EL (cell line): ENCODE measurements at regions not wholly inside any gene's neighbourhood (a gene's known extent, or its start where the extent isn't known, plus 50 kb on each side); places are given as distances from the start of the nearest gene placed in this dataset.
"Not testable (repeated sequence)": the region's sequence is repeated elsewhere in the genome, so short reads cannot be mapped to it uniquely, and the experiment has no call there.

ENCODE experiments used
- DNase-seq: peaks from one replicate; pipeline ENCODE4 v3.0.0-alpha.2; 2016

DNA sequence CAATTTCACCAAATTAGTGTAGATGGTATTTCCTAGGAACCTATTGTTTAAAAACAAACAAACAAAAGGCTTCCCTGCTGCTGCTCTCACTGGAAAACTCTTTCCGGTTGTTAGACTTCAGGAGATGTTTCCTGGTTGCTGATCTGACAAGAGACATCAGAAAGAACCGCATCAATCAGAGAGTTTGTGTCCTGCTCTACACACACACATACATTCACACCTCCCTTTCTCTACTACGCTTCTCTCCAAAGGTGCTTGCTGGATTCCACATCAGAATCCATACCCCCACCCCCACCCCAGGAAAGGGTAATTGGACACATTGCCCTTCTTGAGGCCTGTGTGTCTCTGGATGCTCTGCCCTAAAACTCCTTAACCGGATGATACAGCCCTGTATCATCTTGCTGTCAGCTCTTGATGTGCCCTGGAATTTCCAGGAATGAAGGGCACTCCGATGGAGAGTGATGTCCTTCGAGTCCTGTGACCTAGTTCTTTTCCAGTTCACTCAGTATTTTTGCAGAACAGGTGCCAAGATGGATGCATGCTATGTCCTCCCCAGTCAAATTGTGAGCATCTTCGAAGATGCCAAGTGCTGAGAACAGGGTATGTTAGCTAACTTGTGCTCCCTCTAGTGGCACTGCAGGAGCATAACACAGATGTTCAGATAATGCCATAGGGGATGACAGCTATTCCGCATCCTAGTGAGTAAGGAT is 113.7 kb upstream of the SLC35F3 start:
- DNase-seq: peak; percentile 39

DNA sequence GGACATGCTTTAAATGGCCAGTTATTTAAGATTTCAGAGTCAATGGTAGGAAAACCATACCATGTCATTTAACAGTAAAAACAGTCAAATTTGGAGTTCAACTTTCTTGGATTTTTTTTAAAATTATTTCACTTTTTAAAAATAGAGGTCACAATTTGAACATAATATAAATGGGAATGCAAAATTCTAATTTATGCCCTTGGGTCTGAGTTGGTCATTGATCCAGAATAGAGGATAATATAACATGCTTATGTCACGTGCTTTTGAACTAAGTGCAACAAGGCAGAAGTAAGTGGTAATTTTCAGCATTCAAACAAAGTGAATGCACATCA is 113.1 kb upstream of the SLC35F3 start:
- DNase-seq: no peak

DNA sequence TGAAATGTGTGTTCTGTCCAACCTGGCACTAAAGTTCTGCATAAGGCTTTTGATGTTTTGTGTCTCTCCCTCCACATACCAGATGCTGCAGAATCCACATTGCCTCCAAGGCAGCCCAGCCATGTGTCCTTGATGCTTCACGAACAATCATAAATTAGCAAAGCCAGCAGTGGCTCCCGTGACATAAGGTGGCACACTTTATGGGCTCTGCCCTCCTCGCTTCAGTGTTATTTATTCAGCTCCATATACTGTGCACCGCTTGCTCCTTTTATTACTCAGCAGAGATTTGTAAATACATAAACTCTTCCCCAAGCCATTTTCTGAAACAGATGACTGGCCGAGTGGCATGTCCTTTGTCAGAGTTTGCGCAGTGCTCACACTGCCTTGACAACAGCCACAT is 112.8 kb upstream of the SLC35F3 start:
- no peak for DNase-seq

DNA sequence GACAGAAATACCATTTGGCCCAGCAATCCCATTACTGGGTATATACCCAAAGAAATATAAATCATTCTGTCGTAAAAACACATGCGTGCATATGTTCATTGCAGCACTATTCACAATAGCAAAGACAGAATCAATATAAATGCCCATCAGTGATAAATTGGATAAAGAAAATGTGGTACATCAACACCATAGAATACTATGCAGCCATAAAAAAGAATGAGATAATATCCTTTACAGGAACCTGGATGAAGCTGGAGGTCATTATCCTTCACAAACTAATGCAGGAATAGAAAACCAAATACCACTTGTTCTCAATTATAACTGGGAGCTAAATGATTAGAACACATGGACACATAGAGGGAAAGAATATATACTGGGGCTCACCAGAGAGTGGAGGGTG is 109.6 kb upstream of the SLC35F3 start:
- no peak for DNase-seq

DNA sequence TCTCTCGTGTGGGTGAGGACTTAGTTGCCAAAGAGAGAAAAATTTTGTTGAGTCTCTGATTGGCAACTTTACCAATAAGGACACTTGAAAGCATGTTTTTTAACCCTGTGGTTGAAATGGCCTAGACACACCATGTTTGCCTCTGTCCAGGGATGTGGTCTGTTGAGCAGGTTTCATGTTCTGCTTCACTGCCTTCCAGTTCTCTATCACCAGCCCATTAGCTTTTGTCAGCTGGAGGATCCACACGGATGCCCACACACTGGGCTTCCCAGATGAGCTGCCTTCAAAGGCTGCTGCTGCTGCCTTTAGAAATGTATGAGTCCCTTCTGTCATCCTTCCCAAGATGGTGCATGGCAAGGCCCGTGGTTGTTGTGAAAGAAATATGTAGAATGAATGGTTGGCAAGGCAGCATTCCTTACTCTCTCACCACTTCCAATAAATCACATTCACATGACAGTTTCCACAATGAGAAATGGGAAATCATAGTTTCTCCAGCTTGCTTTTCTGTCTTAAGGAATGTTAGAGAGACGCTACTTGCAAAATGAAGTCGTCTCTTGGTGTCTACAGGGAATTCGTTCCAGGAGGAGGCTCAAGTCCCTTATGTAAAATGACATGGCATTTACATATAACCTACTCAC is 108.2 kb upstream of the SLC35F3 start:
- no peak for DNase-seq

DNA sequence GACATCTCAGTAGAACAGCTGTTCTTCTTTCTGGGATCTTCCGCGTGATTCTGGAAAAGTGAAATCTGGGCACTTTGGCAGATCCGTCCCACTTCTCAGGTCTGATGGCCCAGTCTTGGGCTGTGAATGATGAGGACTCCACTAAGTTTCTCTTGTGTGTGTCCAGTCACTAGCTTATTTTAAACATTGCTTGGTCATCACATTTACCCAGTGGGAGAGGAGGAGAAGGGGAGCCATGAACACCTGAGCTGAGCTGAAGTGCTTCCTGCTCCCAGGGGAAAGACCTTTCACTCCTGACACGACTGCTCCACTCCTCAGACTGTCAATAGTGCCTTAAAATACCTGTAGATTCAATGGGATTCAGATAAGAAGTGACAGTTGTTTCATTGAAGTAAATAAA is 101.9 kb upstream of the SLC35F3 start:
- DNase-seq: no peak

DNA sequence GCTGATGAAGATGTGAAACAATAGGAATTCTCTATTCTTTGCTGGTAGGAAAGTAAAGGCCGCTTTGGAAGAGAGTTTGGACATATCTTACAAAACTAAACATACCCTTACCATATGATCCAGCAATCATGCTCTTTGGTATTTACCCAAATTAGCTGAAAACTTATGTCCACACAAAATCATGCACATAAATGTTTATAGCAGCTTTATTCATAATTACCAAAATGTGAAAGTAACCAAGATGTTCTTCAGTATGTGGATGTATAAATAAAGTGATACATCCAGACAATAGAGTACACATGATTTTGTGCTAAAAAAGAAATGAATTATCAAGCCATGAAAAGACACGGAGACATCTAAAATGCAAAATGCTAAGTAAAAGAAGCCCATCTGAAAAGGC is 98.7 kb upstream of the SLC35F3 start:
- no peak for DNase-seq

DNA sequence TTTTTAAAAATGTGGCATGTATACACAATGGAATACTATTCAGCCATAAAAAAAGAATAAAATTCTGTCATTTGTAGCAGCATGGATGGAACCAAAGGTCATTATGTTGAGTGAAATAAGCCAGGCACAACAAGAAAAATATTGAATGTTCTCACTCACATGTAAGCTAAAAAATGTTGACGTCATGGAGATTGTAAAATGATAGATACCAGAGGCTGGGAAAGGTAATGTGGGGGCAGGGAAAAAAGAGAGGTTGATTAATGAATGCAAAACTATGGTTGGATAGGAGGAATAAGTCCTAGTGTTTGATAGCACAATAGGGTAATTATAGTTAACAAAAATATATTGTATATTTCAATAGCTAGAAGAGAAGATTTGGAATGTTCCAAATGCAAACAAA is 89.1 kb upstream of the SLC35F3 start:
- no peak for DNase-seq

DNA sequence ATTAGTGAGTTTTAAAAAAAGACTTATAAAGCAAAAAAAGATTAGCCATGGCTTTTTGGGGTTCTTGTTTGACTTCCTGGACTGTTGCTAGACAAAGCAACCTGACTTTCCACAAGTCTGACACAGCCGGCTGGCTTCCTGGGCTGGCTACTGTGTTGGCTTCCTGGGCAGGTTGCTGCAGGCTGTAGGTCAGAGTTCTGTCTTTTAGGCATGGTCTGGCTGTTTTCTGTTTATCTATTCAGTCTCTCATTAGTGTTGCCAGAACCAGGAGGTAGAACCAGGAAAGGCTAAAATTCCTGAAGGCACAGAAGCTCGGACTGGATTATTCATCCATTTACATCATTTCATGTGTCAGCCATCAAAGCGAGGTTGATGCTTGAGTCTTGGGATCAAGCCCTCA is 88.6 kb upstream of the SLC35F3 start:
- DNase-seq: no peak

DNA sequence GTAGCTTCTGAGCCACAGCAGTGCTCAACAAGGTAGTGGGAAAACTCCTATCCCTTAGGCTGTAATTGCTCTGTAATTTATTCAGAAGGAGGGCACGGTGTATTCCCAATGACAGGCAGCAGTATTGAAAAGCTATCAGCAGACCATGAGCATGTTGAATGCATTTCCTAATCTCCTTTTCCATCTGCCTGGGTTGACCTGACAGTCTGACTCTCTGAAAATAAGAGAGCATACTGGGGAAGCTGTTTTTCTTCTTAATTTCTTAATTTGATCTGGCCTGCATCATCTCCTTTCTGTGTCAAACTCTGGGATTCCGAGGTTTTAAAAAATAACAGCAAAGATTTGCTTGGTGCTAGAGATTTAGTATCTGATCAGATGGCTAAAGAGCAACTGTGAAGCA is 88.1 kb upstream of the SLC35F3 start:
- no peak for DNase-seq

DNA sequence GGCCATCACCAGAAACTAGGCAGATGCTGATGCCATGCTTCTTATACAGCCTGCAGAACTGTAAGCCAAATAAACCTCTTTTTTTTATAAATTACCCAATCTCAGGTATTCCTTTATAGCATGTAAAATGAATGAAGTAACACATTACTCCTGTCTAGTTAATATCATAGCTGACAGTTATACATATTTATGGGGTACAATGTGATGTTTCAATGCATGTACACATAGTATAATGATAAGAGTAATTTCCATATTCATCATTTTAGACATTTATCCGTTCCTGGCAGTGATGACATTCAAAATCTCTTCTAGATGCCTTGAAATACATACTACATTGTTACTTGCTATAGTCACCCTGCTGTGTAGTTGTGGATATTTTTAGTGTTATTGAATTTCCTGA is 85.4 kb upstream of the SLC35F3 start:
- no peak for DNase-seq

DNA sequence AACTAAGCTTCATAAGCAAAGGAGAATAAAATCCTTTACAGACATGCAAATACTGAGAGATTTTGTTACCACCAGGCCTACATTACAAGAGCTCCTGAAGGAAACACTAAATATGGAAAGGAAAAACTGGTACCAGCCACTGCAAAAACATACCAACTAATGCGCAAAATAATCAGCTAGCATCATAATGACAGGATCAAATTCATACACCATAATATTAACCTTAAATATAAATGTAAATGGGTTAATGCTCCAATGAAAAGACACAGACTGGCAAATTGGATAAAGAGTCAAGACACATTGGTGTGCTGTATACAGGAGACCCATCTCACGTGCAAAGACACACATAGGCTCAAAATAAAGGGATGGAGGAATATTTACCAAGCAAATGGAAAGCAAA is 80.3 kb upstream of the SLC35F3 start:
- DNase-seq: not testable (repeated sequence)

DNA sequence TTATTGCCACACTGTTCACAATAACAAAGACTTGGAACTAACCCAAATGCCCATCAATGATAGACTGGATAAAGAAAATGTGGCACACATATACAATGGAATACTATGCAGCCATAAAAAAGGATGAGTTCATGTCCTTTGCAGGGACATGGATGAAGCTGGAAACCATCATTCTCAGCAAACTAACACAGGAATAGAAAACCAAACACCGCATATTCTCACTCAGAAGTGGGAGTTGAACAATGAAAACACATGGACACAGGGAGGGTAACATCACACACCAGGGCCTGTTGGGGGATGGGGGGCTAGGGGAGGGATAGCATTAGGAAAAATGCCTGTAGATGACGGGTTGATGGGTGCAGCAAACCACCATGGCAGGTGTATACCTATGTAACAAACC is 76.5 kb upstream of the SLC35F3 start:
- DNase-seq: not testable (repeated sequence)

DNA sequence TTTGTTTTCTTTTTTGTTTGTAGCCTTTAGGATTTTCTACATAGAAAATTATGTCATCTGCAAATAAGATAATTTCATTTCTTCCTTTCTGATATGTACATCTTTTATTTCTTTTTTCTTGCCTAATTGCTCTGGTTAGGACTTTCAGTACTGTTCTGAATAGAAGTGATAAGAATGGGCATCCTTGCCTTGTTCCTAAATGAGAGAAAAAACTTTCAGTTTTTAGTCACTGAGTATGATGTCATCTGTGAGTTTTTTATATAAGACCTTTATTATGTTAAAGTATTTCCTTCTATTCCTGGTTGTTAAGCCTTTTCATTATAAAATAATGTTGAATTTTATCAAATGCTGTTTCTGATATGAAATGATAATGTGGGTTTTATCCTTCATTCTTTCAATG is 76.0 kb upstream of the SLC35F3 start:
- DNase-seq: no peak

DNA sequence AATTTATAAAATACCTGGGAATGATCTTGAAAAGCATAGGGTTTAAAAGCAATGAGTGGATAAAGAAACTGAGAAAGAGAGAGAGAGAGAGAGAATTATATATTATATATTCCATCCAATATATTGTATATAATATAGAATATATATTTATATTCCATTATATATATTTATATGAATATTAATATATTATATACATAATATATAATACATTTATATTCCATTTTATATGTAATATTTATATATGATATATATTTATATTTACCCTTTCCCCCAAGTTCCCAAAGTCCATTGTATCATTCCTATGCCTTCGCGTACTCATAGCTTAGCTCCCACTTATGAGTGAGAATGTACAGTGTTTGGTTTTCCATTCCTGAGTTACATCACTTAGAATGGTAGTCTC is 69.9 kb upstream of the SLC35F3 start:
- no peak for DNase-seq

DNA sequence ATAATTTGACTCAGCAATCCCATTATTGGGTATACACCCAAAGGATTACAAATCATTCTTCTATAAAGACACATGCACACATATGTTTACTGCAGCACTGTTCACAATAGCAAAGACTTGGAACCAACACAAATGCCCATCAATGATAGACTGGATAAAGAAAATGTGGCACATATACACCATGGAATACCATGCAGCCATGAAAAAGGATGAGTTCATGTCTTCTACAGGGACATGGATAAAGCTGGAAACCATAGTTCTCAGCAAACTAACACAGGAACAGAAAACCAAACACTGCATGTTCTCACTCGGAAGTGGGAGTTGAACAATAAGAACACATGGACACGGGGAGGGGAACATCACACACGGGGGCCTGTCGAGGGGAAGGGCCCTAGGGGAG is 66.3 kb upstream of the SLC35F3 start:
- DNase-seq: not testable (repeated sequence)

DNA sequence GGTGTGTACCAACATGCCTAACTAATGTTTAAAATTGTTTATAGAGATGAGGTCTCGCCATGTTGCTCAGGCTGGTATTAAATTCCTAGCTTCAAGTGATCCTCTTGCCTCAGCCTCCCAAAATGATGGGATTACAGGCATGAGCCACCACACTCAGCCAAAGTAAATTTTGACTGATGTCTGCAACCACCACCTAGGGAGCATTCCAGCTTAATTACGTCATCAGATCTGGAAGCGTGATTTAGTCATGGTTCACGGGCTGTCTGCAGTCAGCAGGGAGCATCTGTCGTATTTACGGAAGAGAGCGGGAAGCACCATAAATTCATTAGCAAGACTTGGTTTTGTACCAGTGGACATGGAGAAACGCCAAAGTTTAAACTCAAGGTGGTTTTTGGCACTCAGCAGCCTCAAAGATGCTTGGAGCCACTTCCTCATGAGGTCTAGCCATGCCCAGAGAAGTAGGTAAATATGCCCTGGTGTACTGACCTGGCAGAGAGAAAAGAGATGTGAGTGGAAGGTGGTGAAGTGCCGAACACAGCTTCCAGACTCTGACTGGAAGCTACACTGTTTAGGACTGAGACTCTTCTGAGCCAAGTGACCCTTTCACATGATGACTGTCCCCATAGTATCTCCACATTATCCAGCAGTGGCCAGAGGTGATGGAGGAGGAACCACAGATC is 60.8 kb upstream of the SLC35F3 start:
- DNase-seq: peak; percentile 12

DNA sequence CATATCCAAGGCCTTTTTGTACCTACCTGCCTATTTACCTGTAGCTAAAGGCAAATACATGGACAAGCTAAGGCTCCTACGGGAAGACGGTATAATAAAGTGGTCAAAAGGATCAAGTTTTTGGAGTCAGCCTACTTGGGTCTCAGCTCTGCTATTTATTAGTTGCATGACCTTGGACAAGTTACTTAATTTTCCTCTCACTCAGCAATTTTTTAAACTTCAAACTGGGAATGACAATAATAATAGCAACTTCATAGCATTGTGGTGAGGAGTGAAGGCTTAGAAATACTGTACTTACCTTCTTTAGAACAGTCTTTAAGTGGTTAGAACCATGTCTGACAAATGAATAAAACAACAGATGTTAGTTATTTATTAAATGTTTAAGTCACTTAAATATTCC is 60.2 kb upstream of the SLC35F3 start:
- no peak for DNase-seq

DNA sequence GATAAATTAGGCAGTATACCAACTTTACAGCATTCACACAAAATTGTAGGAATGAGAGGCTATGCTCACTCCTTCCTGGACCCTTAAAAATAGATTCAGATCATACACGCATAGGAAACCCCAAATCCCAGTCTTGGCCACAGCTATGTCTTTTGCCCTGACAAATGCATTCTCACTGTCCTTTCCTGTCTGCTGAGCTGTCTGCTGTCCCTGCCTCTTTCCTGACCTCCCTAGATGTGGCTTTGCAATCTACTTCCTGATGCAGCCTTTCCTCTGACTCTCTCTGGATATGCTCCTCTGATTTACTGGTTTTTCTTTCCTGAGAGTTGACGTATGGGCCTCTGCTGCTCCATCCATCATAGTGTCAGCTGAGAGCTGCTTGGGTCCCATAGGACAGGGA is 59.8 kb upstream of the SLC35F3 start:
- DNase-seq: no peak
